HG03575 (cell line): ENCODE measurements at regions not wholly inside any gene's neighbourhood (a gene's known extent, or its start where the extent isn't known, plus 50 kb on each side); places are given as distances from the start of the nearest gene placed in this dataset.
"Not testable (repeated sequence)": the region's sequence is repeated elsewhere in the genome, so short reads cannot be mapped to it uniquely, and the experiment has no call there.

Source experiments
- ATAC-seq: cut with Tn5 transposase; IDR thresholded peaks from one replicate; pipeline ENCODE4 v1.9.1; 2021; ENCODE audit not compliant: unreplicated experiment, insufficient number of reproducible peaks, low FRiP score; ENCODE audit errors: extremely low read depth

- ATAC-seq = no peak
Measured at GRCh38 chr5:168086746-168087145, 204.7 kb upstream of the WWC1 start.

GRCh38 chr5:168088410-168089173 lies 202.9 kb upstream of the WWC1 start:
- no peak for ATAC-seq

GRCh38 chr5:168089201-168089887 lies 202.1 kb upstream of the WWC1 start:
- ATAC-seq = no peak

- no peak for ATAC-seq
Measured at GRCh38 chr5:168092209-168093185, 198.9 kb upstream of the WWC1 start.

- ATAC-seq = no peak
Measured at GRCh38 chr5:168093200-168093910, 198.1 kb upstream of the WWC1 start.

GRCh38 chr5:168096525-168096924 lies 194.9 kb upstream of the WWC1 start:
- no peak for ATAC-seq

GRCh38 chr5:168097876-168098653 lies 193.4 kb upstream of the WWC1 start:
- ATAC-seq = no peak

GRCh38 chr5:168101352-168101751 lies 190.1 kb upstream of the WWC1 start:
- no peak for ATAC-seq

GRCh38 chr5:168103018-168103417 lies 188.4 kb upstream of the WWC1 start:
- not testable (repeated sequence) for ATAC-seq

GRCh38 chr5:168104350-168104749 lies 187.1 kb upstream of the WWC1 start:
- no peak for ATAC-seq

- no peak for ATAC-seq
Measured at GRCh38 chr5:168104811-168105481, 186.5 kb upstream of the WWC1 start.

GRCh38 chr5:168106008-168106761 lies 185.3 kb upstream of the WWC1 start:
- no peak for ATAC-seq

GRCh38 chr5:168109441-168109840 lies 182.0 kb upstream of the WWC1 start:
- no peak for ATAC-seq

- ATAC-seq = no peak
Measured at GRCh38 chr5:168110384-168110783, 181.1 kb upstream of the WWC1 start.

- ATAC-seq = no peak
Measured at GRCh38 chr5:168110870-168111832, 180.3 kb upstream of the WWC1 start.

- peak; percentile 66 for ATAC-seq
Measured at GRCh38 chr5:168114444-168115017, 176.9 kb upstream of the WWC1 start.
